ENCODE measurements at regions not wholly inside any gene's neighbourhood (a gene's known extent, or its start where the extent isn't known, plus 50 kb on each side); places are given as distances from the start of the nearest gene placed in this dataset.
"Not testable (repeated sequence)": the region's sequence is repeated elsewhere in the genome, so short reads cannot be mapped to it uniquely, and the experiment has no call there.

DNA sequence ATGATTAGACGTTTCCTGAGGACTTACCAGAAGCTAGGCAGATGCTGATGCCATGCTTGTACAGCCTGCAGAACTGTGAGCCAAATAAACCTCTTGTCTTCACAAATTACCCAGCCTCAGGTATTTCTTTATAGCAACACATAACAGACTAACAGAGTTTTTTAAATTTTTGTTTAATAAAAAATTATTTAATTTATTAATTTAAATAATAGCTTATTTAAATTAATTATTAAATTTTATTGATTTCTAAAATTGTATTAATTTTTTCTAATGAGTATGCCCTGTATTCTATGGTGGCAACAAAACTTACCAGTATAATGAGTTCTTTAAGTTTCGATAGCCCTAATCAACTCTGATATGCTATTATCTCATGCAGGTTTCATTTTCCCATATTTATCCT is 259.8 kb downstream of the IKZF2 start:
- intact Hi-C loops (cut with micrococcal nuclease; ENCODE audit: unreplicated experiment): no loop called here
- ChIA-PET POLR2A (ENCODE audit: low non-redundant PET) (no interaction called here), CTCF (interaction anchor here (1.3 to 2.1 kb wide), 5 partner anchors 11 to 205 kb away, joined by 3 to 11 read pairs (median 5); no protein-coding TSS in a partner anchor)
- Histone ChIP-seq H3K36me3 (ENCODE audit: insufficient read depth, low read length, poor library complexity, severe bottlenecking) (no peaks in the 10 kb centered on the region), H3K4me3 (ENCODE audit: low read depth, low read length, poor library complexity, severe bottlenecking) (no peak overlapping the region), H3K27ac (ENCODE audit: low read depth, low read length, poor library complexity, severe bottlenecking) (no peak overlapping the region), H3K4me1 (ENCODE audit: insufficient read depth, low read length, poor library complexity, severe bottlenecking) (peaks cover 26% of the 10 kb centered on the region), H3K9me3 (ENCODE audit: low read depth, low read length, poor library complexity, severe bottlenecking) (no peaks in the 10 kb centered on the region), H3K27me3 (replicated peaks; ENCODE audit: insufficient read depth, low read depth, low read length, poor library complexity) (no peaks in the 10 kb centered on the region)
- BruUV-seq (replicated peaks): no TSS peak
- TF ChIP-seq EZH2 (IDR thresholded peaks at IDR 0.05; ENCODE audit: borderline replicate concordance, low read depth, low read length, poor library complexity, severe bottlenecking): no peak
- DNase-seq (ENCODE audit: low spot score): no peak

DNA sequence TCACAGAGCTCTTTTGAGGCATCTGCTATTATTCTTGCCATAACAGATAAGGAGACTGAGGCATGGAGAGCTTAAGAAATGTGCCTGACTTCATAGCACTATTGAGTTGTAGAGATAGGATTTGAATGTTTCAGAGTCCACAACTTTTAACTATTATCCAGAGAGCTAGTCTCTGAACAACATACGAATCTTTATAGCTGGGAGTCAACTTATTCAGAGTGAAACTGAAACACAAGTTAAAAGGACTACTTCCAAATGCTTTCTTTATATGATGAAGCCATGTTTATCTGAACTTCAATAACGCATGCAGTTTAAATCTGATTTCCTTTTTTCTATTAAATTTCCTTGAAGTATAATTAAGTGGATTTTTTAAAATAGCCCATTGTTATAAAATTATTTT is 268.8 kb downstream of the IKZF2 start:
- no peak for DNase-seq (ENCODE audit: low spot score)
- H3K27ac ChIP-seq (ENCODE audit: low read depth, low read length, poor library complexity, severe bottlenecking): no peak overlapping the region
- H3K4me1 ChIP-seq (ENCODE audit: insufficient read depth, low read length, poor library complexity, severe bottlenecking): no peaks in the 10 kb centered on the region
- H3K36me3 ChIP-seq (ENCODE audit: insufficient read depth, low read length, poor library complexity, severe bottlenecking): no peaks in the 10 kb centered on the region
- H3K4me3 ChIP-seq (ENCODE audit: low read depth, low read length, poor library complexity, severe bottlenecking): no peak overlapping the region
- intact Hi-C loops (cut with micrococcal nuclease; ENCODE audit: unreplicated experiment): no loop called here
- TF ChIP-seq EZH2 (IDR thresholded peaks at IDR 0.05; ENCODE audit: borderline replicate concordance, low read depth, low read length, poor library complexity, severe bottlenecking): no peak
- TF ChIP-seq, protein P1, sequence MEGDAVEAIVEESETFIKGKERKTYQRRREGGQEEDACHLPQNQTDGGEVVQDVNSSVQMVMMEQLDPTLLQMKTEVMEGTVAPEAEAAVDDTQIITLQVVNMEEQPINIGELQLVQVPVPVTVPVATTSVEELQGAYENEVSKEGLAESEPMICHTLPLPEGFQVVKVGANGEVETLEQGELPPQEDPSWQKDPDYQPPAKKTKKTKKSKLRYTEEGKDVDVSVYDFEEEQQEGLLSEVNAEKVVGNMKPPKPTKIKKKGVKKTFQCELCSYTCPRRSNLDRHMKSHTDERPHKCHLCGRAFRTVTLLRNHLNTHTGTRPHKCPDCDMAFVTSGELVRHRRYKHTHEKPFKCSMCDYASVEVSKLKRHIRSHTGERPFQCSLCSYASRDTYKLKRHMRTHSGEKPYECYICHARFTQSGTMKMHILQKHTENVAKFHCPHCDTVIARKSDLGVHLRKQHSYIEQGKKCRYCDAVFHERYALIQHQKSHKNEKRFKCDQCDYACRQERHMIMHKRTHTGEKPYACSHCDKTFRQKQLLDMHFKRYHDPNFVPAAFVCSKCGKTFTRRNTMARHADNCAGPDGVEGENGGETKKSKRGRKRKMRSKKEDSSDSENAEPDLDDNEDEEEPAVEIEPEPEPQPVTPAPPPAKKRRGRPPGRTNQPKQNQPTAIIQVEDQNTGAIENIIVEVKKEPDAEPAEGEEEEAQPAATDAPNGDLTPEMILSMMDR (conservative IDR thresholded peaks at IDR 0.05; ENCODE audit: low read depth, low read length): no peak
- CTCF ChIA-PET: no interaction called here
- peaks cover 5% of the 10 kb centered on the region for H3K9me3 ChIP-seq (ENCODE audit: low read depth, low read length, poor library complexity, severe bottlenecking)
- POLR2A ChIA-PET (ENCODE audit: low non-redundant PET): no interaction called here
- no peaks in the 10 kb centered on the region for H3K27me3 ChIP-seq (replicated peaks; ENCODE audit: insufficient read depth, low read depth, low read length, poor library complexity)
- no TSS peak for BruUV-seq (replicated peaks)

DNA sequence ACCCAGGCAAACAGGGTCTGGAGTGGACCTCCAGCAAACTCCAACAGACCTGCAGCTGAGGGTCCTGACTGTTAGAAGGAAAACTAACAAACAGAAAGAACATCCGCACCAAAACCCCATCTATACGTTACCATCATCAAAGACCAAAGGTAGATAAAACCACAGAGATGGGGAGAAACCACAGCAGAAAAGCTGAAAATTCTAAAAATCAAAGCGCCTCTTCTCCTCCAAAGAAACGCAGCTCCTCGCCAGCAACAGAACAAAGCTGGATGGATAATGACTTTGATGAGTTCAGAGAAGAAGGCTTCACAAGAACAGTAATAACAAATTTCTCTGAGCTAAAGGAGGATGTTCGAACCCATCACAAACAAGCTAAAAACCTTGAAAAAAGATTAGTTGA is 274.9 kb downstream of the IKZF2 start:
- CTCF ChIA-PET; BruUV-seq (replicated peaks): not testable (repeated sequence)

DNA sequence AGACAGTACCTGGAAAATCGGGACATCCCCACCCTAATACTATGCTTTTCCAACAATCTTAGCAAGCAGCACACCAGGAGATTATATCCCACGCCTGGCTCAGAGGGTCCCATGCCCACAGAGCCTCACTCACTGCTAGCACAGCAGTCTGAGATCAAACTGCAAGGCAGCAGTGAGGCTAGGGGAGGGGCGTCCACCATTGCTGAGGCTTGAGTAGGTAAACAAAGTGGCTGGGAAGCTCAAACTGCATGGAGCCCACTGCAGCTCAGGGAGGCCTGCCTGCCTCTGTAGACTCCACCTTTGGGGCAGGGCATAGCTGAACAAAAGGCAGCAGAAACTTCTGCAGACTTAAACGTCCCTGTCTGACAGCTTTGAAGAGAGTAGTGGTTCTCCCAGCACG is 275.5 kb downstream of the IKZF2 start:
- DNase-seq (ENCODE audit: low spot score); CTCF ChIA-PET; H3K4me1 ChIP-seq (ENCODE audit: insufficient read depth, low read length, poor library complexity, severe bottlenecking); H3K36me3 ChIP-seq (ENCODE audit: insufficient read depth, low read length, poor library complexity, severe bottlenecking); POLR2A ChIA-PET (ENCODE audit: low non-redundant PET); H3K9me3 ChIP-seq (ENCODE audit: low read depth, low read length, poor library complexity, severe bottlenecking); intact Hi-C loops (cut with micrococcal nuclease; ENCODE audit: unreplicated experiment); BruUV-seq (replicated peaks); H3K27me3 ChIP-seq (replicated peaks; ENCODE audit: insufficient read depth, low read depth, low read length, poor library complexity); H3K4me3 ChIP-seq (ENCODE audit: low read depth, low read length, poor library complexity, severe bottlenecking); H3K27ac ChIP-seq (ENCODE audit: low read depth, low read length, poor library complexity, severe bottlenecking): not testable (repeated sequence)

More for the DNA sequence above, 274.9 kb downstream of the IKZF2 start:
- H3K36me3 ChIP-seq (ENCODE audit: insufficient read depth, low read length, poor library complexity, severe bottlenecking); H3K27me3 ChIP-seq (replicated peaks; ENCODE audit: insufficient read depth, low read depth, low read length, poor library complexity); H3K4me1 ChIP-seq (ENCODE audit: insufficient read depth, low read length, poor library complexity, severe bottlenecking); H3K9me3 ChIP-seq (ENCODE audit: low read depth, low read length, poor library complexity, severe bottlenecking); H3K27ac ChIP-seq (ENCODE audit: low read depth, low read length, poor library complexity, severe bottlenecking); DNase-seq (ENCODE audit: low spot score); intact Hi-C loops (cut with micrococcal nuclease; ENCODE audit: unreplicated experiment); POLR2A ChIA-PET (ENCODE audit: low non-redundant PET); H3K4me3 ChIP-seq (ENCODE audit: low read depth, low read length, poor library complexity, severe bottlenecking): not testable (repeated sequence)

DNA sequence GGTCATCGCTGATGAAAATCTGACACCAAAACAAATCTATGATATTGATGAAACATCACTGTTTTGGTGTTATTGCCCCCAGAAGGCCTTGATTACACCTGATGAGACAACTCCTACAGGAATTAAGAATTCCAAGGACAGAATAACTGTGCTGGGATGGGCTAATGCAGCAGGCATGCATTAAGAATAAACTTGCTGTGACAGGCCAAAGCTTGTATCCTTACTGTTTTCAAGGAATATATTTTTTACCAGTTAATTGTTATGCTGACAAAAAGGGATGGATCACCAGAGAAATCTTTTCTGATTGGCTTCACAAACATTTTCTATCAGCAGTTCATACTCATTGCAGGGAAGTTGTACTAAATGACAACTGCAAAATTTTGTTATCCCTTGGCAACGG is 278.2 kb downstream of the IKZF2 start:
- BruUV-seq (replicated peaks): no TSS peak
- Histone ChIP-seq H3K36me3 (ENCODE audit: insufficient read depth, low read length, poor library complexity, severe bottlenecking) (no peaks in the 10 kb centered on the region), H3K27me3 (replicated peaks; ENCODE audit: insufficient read depth, low read depth, low read length, poor library complexity) (no peaks in the 10 kb centered on the region), H3K27ac (ENCODE audit: low read depth, low read length, poor library complexity, severe bottlenecking) (no peak overlapping the region), H3K9me3 (ENCODE audit: low read depth, low read length, poor library complexity, severe bottlenecking) (peaks cover 8% of the 10 kb centered on the region), H3K4me1 (ENCODE audit: insufficient read depth, low read length, poor library complexity, severe bottlenecking) (no peaks in the 10 kb centered on the region), H3K4me3 (ENCODE audit: low read depth, low read length, poor library complexity, severe bottlenecking) (no peak overlapping the region)
- POLR2A ChIA-PET (ENCODE audit: low non-redundant PET): no interaction called here
- CTCF ChIA-PET: no interaction called here
- TF ChIP-seq, protein P1 (conservative IDR thresholded peaks at IDR 0.05; ENCODE audit: low read depth, low read length): no peak
- TF ChIP-seq EZH2 (IDR thresholded peaks at IDR 0.05; ENCODE audit: borderline replicate concordance, low read depth, low read length, poor library complexity, severe bottlenecking): no peak
- no peak for DNase-seq (ENCODE audit: low spot score)
- intact Hi-C loops (cut with micrococcal nuclease; ENCODE audit: unreplicated experiment): no loop called here

Measured in A673 (cell line).